Stomach (tissue), 4 donors: ENCODE measurements at regions not wholly inside any gene's neighbourhood (a gene's known extent, or its start where the extent isn't known, plus 50 kb on each side); places are given as distances from the start of the nearest gene placed in this dataset.

ENCODE experiments used
- EP300 ChIP-seq: sonication (generic); formaldehyde crosslinking; IDR thresholded peaks from one replicate; pipeline ENCODE4 v1.6.1; 2017; ENCODE audit warnings: antibody characterized with exemption
- POLR2A ChIP-seq, 4 donors: fragments of 450-650 bp; IDR thresholded peaks; one replicate each; pipeline ENCODE4 v1.6.1; 2016; ENCODE audit warnings: antibody characterized with exemption in 4 of 4, control low read depth in 2 of 4, mild to moderate bottlenecking in 1 of 4, moderate library complexity in 1 of 4
- POLR2AphosphoS5 ChIP-seq, 3 donors: sonication (generic); formaldehyde crosslinking; IDR thresholded peaks; one replicate each; pipeline ENCODE4 v1.6.1; 2016; ENCODE audit warnings: antibody characterized with exemption in 3 of 3
- TF ChIP-seq, protein P1 (sequence below), 7 experiments: fragments of 450-650 bp in 4 of 7; fragments of 200-600 bp in 3 of 7; sonication (generic) in 3 of 7; IDR thresholded peaks; one replicate each; pipeline ENCODE4 v1.5.1; 2016 to 2019; ENCODE audit warnings: antibody characterized with exemption in 7 of 7, control low read depth in 2 of 7, mild to moderate bottlenecking in 1 of 7

GRCh38 chr10:63825111-63825510 is 303.9 kb downstream of the REEP3 start:
- no peak for TF ChIP-seq POLR2AphosphoS5 (IDR thresholded peaks at IDR 0.05)
- TF ChIP-seq POLR2A (IDR thresholded peaks at IDR 0.05): no peak
- TF ChIP-seq, protein P1, sequence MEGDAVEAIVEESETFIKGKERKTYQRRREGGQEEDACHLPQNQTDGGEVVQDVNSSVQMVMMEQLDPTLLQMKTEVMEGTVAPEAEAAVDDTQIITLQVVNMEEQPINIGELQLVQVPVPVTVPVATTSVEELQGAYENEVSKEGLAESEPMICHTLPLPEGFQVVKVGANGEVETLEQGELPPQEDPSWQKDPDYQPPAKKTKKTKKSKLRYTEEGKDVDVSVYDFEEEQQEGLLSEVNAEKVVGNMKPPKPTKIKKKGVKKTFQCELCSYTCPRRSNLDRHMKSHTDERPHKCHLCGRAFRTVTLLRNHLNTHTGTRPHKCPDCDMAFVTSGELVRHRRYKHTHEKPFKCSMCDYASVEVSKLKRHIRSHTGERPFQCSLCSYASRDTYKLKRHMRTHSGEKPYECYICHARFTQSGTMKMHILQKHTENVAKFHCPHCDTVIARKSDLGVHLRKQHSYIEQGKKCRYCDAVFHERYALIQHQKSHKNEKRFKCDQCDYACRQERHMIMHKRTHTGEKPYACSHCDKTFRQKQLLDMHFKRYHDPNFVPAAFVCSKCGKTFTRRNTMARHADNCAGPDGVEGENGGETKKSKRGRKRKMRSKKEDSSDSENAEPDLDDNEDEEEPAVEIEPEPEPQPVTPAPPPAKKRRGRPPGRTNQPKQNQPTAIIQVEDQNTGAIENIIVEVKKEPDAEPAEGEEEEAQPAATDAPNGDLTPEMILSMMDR (IDR thresholded peaks at IDR 0.05): no peak
- no peak for TF ChIP-seq EP300
